ENCODE measurements at regions not wholly inside any gene's neighbourhood (a gene's known extent, or its start where the extent isn't known, plus 50 kb on each side); places are given as distances from the start of the nearest gene placed in this dataset.

- H3K18ac ChIP-seq (ENCODE audit: insufficient read length, low read depth, low read length): no peak overlapping the region
- H3K4me1 ChIP-seq (ENCODE audit: insufficient read depth, low read length): no peaks in the 10 kb centered on the region
- no peak overlapping the region for H2AFZ ChIP-seq (ENCODE audit: low read length)
- peaks cover 3 to 22% (median 17%) of the 10 kb centered on the region in 3 experiments; a peak in 6 of 7 replicates for H3K36me3 Mint-ChIP-seq (ENCODE audit: insufficient read depth in 1 of 3, low read depth in 3 of 3)
- no peak overlapping the region for H3T11ph ChIP-seq (ENCODE audit: low read length)
- WGBS (ENCODE audit: extremely low coverage, insufficient read length, low lambda C conversion rate): no CpG with 5 or more reads among the region's 6 CpGs
- H3K4me2 ChIP-seq (ENCODE audit: insufficient read depth, insufficient read length, low read length): no peak overlapping the region
- H3K23me2 ChIP-seq (ENCODE audit: insufficient read length, low read depth, low read length, poor library complexity, severe bottlenecking): no peaks in the 10 kb centered on the region
- H2AK5ac ChIP-seq (ENCODE audit: insufficient read length, low read length): no peak overlapping the region
- H2BK12ac ChIP-seq (ENCODE audit: insufficient read length, low read depth, low read length): no peak overlapping the region
- no peaks in the 10 kb centered on the region for H3K79me2 ChIP-seq (ENCODE audit: insufficient read depth, low read length)
- H3K9ac ChIP-seq (ENCODE audit: extremely low read depth, insufficient read length, low read length): no peak overlapping the region
- H3K23ac ChIP-seq (ENCODE audit: insufficient read length, low read depth, low read length): no peak overlapping the region
- peaks cover 19 to 24% of the 10 kb centered on the region in 2 experiments for H3K9me3 Mint-ChIP-seq
- no peak overlapping the region for H2BK5ac ChIP-seq (ENCODE audit: insufficient read length, low read length)
- no peak overlapping the region for H2BK20ac ChIP-seq (ENCODE audit: low read depth, low read length, poor library complexity, severe bottlenecking)
- no peak overlapping the region for H4K8ac ChIP-seq (replicated peaks; ENCODE audit: insufficient read length, low read depth, low read length)
- H4K20me1 ChIP-seq (ENCODE audit: control insufficient read depth, insufficient read depth, insufficient read length): no peaks in the 10 kb centered on the region
- TF ChIP-seq CTCF (conservative IDR thresholded peaks at IDR 0.05): no peak
- no peak overlapping the region for H4K5ac ChIP-seq (ENCODE audit: insufficient read length, low read depth, low read length)
- H4K91ac ChIP-seq (ENCODE audit: insufficient read length, low read depth, low read length): no peak overlapping the region
- H3K27me3 ChIP-seq (ENCODE audit: insufficient read depth, low read length): no peaks in the 10 kb centered on the region
- no peaks in the 10 kb centered on the region for H3K9me3 ChIP-seq (ENCODE audit: control insufficient read depth, low read depth, low read length)
- no peak overlapping the region for H3K14ac ChIP-seq (ENCODE audit: insufficient read depth, low read length)
- H2BK120ac ChIP-seq (ENCODE audit: low read depth, low read length, poor library complexity, severe bottlenecking): no peak overlapping the region
- H3K4ac ChIP-seq (ENCODE audit: low read depth, low read length): no peak overlapping the region
- H3K27ac Mint-ChIP-seq: no peak overlapping the region
- no peaks in the 10 kb centered on the region for H3K27me3 Mint-ChIP-seq (ENCODE audit: low read depth)
- H3K4me3 Mint-ChIP-seq: no peak overlapping the region
- H3K56ac ChIP-seq (ENCODE audit: insufficient read length, low read depth, low read length): no peak overlapping the region
- no peak for DNase-seq
- H2BK15ac ChIP-seq (ENCODE audit: low read depth, low read length): no peak overlapping the region
- H3K27ac ChIP-seq (ENCODE audit: insufficient read length, low read depth, low read length): no peak overlapping the region
- H3K79me1 ChIP-seq (ENCODE audit: insufficient read depth, low read depth, low read length, poor library complexity, severe bottlenecking): no peaks in the 10 kb centered on the region
- peaks cover 3 to 4% of the 10 kb centered on the region in 2 experiments for H3K4me1 Mint-ChIP-seq
Measured at GRCh38 chr2:6700335-6700734, 165.4 kb downstream of the CMPK2 start.

Data from H9 (cell line).